Right renal cortex interstitium (tissue), 3 donors: ENCODE measurements at regions not wholly inside any gene's neighbourhood (a gene's known extent, or its start where the extent isn't known, plus 50 kb on each side); places are given as distances from the start of the nearest gene placed in this dataset.
A peak's percentile ranks its signal among the peaks of the same experiment; 100 is the strongest.

Source experiments
- DNase-seq, 3 donors: peaks; one replicate each; pipeline ENCODE4 v3.0.0-alpha.2; 2013; ENCODE audit warnings: low read depth in 3 of 3, low spot score in 2 of 3

- no peak for DNase-seq
These were observed 135.5 kb upstream of the SORCS3 start for GRCh38 chr10:104505521-104506042.

- DNase-seq, result no peak
These were observed 131.1 kb upstream of the SORCS3 start for GRCh38 chr10:104509981-104510380.

DNA sequence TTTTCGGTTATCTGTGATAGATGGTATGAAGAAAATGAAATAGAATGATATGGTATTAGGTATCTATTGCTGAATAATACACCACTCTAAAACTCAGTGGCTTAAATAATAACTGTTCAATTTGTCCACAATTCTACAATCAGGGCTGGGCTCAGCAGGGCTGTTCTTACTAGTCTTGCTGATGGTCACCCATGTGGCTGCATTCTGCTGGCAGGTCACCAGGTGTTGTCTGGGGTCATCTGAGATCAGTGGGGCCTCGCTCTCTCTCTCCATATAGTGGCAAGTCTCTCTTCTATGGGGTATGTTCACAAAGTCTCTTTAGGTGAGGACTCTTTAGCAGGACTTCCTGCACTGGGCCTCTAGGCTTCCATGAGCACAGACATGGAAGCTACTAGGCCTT is 130.4 kb upstream of the SORCS3 start:
- DNase-seq, result no peak

DNA sequence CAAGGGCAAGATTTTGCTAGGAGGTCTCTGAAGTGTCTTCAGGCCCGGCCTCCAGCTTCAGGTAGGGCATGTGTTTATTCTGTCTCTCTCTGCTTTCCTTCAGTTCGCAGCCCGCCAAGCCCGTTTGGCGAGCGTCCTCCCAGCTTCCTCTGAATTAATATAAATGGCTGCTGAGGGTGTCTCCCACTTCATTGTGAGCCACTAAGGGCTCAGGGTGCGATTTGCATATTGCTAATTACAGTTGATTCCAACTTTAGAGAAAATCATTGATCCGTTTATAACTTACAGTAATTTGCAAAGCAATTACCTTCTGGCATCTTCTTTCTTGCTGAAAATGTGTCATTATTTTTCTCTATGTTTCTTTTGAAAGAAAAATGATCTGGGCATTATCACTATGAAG is 128.3 kb upstream of the SORCS3 start:
- DNase-seq, result no peak

DNA sequence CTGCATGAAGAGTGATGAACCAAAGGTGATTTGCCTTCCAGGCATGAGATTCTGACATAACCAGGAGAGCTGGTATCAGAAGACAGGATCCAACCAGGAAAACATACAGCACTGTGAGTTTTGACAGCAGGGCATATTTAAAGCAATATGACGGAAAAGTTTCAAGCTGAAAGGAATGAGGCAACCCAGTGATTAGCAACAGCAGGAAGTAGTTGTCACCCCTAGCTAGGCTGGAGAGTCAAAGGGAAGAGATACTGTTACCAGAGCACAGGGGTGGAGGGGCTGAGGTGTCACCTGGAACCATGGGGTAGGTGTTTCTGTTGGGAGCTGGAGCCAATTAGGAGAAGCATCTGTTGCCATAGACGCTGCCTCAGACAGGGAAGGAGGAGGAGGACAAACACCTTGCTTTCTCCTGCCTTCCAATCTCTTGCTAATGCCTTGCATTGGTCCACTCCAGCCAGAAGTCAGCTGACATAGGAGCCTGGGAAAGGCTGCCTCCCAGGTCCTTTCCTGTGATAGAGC is 125.4 kb upstream of the SORCS3 start:
- no peak for DNase-seq

DNA sequence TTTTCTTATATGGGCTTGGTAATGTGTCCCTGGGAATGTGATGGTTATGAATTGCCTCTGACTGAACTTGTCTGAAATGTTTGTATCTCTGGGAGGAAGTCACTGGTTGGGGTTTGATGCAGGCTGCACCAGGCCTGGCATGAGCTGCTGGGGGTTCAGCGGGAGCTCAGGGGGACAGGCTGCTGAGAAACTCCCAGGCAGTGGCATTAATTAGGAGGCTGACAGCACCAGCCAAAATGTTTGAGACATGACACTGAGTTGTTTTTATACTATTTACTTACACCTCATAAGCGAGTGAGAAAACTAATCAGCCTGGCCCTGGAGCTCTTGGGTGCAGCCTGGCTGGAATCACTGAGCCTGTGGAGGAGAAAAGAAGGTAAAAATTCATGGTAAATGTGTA is 124.1 kb upstream of the SORCS3 start:
- DNase-seq, result no peak

DNA sequence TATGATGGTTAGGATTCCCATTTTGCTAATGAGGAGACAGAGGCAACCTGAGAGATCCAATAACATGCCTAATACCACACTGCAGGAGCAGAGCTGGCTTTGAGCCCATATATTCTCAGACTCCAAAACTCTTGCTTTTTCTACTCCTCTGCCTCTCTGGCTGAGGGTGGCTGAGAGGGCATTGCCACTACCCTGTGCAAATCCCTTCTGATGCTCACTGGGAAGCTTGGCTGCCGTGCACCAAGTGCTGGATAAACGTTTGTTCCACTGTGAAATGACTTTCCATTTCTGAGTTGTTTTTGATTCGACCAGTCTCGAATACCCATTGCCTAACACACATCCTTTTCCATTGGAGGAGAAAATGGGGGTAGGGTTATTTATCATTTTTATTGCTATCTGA is 123.1 kb upstream of the SORCS3 start:
- DNase-seq, result no peak

GRCh38 chr10:104518891-104519290 is 122.2 kb upstream of the SORCS3 start:
- no peak for DNase-seq

DNA sequence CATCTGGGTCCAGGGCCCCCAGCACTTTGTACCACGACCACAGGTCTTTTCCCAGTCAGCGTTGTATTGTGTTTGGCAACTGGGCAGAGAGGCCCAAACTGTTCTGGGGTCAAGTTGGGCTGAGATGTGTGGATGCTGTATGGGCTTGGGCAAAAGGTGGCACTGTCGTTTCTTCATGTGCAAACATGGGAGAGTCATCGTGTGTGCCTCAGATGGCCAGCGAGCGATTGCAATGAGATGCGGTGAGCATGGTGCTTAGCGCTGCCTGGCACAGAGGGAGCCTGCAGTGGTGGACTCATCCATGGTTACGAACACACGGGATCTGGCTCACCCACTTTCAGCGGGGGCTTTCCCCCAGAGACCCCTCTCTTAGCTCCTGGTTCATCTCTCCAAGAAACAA is 120.4 kb upstream of the SORCS3 start:
- no peak for DNase-seq

DNA sequence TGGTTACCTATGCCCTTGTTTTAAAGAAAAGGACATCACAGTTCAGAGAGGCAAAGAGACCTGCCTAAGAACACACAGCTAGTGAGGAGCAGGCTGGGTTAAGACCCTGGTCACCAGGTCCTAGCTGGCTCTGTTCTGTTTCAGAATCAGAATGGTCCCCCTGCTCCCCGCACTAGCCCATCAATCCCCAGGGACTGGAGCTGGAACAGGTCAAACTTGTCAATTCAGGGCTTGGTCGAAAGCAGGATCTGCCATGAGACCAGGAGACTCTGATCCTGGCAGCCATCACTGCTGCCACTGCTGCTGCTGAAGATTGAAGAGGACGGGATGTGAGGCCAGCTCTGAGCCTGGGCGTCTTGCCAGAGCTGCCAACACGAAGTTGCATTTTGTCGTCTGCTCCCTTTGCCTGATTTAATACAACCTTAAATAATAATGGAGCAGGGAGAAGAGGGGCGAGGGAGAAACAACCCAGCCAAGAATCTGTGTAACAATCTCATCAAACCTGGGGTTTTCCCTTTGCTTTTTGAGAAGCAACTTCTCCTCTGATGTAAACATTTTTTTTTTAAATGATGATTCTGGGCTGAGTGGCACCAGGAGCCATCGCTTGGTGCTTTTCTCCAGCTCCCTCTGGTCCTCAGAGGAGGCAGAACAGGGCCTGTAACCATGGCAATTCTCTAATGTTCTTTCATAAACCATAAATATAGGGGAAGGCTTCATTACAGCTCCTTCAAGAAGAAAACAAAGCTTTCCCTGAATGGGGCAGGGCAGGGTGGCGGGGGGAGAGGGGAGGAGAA is 119.0 kb upstream of the SORCS3 start:
- no peak for DNase-seq

DNA sequence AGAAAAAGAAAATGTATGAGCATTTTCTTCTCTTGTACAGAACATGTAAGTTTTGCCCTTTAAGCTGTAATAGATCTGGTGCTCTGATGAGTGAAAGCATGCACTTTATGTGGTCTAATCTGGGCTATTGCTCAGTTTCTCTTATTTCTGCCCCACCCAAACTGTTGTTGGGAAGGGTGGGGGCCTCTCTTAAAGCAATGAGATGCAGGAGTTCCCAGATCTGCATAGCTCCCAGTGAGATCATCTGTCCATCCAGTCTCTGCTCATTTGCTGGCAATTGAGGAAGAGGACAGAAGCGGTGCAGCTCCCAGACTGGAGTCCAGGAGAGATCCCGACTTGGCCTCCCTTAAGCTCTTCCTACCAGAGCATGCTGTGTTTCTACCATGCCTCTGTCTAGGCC is 114.9 kb upstream of the SORCS3 start:
- DNase-seq, result no peak

- DNase-seq, result no peak
These were observed 114.1 kb upstream of the SORCS3 start for GRCh38 chr10:104527013-104527412.

- no peak for DNase-seq
These were observed 100.9 kb upstream of the SORCS3 start for GRCh38 chr10:104540181-104540580.

DNA sequence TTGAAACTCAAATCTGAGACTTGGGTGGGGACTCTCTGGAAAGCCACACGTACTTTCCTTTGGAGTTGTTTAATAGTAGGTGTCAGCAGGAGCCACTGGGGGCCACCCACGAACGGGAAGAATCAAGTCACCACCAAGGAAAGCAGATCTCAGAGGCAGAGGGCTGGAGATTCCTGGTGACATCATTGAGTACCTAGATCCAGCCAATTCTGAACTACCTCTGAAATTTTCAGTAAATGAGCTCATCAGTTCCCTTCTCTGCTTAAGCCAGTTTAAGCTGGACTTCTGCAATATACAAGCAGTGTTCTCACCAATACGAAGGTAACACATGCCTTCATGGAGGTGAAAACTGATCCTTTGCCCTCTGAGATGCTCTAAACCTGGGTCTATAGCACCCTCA is 99.3 kb upstream of the SORCS3 start:
- no peak for DNase-seq

DNA sequence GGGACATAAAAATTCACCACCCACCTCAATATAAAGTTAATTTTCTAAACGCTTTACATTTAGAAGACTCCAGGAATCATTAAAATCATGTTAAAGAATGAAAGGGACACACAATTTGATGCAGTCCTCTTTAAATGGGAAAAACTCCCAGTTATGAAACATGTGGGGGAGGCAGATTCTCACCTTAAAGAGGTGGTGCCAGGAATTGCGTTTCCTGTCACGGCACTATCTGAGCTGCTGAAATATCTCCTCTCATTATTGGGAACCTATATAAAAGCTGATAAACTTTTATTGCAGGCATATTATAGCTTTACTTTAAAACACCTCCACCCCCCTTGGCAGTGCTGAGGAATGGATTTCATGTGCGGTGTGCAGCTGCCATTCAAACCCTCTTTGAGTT is 94.8 kb upstream of the SORCS3 start:
- DNase-seq, result no peak

- no peak for DNase-seq
These were observed 94.3 kb upstream of the SORCS3 start for GRCh38 chr10:104546756-104547155.

- peak in 1 of 3 donors; percentile 24 for DNase-seq
These were observed 93.0 kb upstream of the SORCS3 start for GRCh38 chr10:104548090-104548489.

DNA sequence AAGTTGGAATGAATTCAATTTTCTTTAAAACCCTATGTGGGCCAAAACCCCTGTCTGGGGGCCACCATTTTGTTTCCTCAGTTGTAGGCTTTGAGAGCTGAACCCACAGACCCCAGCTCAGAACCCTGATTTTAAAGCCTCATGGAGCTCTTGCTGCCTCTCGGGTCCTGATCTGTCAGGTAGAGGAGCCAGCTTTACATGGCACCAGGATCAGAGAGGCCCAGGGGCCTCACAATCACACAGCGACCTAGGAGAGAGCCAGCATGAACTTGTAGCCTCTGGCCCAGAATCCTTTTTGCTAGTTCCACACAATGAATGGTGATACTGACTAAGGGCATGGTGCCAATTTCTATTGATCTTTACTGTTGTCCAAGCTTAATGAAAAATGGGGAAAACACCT is 84.3 kb upstream of the SORCS3 start:
- no peak for DNase-seq

DNA sequence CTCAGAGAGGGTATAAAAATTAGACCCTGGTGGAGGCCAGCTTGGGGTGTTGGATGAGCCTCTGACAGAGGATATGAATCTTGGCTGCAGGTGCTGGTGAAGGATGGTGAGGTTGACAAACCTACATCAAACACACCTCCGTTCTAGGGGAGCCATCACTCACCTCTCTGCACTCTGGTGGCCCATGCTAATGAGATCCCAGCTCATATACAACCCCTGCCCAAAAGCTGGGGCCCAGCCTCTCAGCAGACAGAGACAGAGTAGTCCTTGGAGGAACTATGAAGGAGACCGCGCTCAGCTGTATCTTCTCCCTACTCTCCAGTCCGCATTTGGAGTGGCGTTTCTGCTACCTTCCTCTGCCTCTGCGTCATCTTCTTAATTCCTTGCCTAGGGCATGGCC is 83.1 kb upstream of the SORCS3 start:
- DNase-seq, result no peak

GRCh38 chr10:104559935-104560334 is 81.2 kb upstream of the SORCS3 start:
- no peak for DNase-seq

- DNase-seq, result no peak
These were observed 78.0 kb upstream of the SORCS3 start for GRCh38 chr10:104563051-104563450.

GRCh38 chr10:104563548-104563947 is 77.5 kb upstream of the SORCS3 start:
- no peak for DNase-seq

DNA sequence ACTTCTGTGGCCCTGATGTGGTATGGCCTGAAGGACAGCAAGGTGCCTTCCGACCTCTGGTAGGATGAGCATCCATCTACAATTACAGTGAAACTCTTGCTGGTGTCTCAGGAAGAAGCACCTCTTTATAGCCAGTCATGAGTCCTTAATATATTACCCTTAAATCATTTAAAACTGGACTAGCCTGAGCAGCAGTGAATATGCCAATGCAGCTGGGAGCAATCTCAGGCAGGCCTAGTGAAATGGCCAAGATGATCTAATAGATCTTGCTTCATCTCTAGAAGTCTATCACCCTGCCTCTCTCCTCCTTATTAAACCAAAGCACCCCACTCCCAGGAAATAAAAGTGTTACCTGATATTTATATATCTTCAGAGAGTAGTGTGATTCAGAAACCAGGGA is 66.7 kb upstream of the SORCS3 start:
- no peak for DNase-seq
